Right lobe of liver (tissue), 4 donors: ENCODE measurements at regions not wholly inside any gene's neighbourhood (a gene's known extent, or its start where the extent isn't known, plus 50 kb on each side); places are given as distances from the start of the nearest gene placed in this dataset.

Experiments used
- POLR2A ChIP-seq: fragments of 450-650 bp; IDR thresholded peaks from one replicate; pipeline ENCODE4 v1.6.1; 2017; ENCODE audit warnings: antibody characterized with exemption, mild to moderate bottlenecking
- TF ChIP-seq, protein P1 (sequence below), 4 donors: fragments of 200-600 bp in 3 of 4; fragments of 450-650 bp in 1 of 4; IDR thresholded peaks; one replicate each; pipeline versions ENCODE4 v1.5.1 to v1.8.0; 2016 to 2022; ENCODE audit warnings: antibody characterized with exemption in 4 of 4, mild to moderate bottlenecking in 2 of 4
- donor health status: DM: no; HTN: no; CAD: no.
- donor health status: DM: no; HTN: no; CAD: no.
- donor health status: DM: no; HTN: yes; CAD: no.

DNA sequence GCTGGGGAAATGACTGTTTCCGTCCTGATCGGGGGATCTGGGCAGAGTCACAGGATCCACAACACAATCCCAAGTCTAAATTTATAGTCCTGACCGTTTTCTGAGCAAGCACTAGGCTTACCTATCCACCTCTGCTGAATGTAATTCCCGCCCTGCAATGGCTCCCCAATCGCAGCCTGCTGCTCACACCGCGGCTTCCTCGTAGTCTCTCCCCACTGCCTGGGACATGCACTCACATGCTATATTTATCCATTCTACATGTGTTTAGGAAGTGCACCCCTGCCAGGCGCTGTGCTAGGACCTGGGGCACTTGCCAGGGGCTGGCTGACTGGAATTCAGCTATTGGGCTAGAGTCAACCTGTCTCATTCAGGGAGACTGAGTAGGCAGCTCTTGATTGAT is 246.6 kb upstream of the CSF3R start:
- TF ChIP-seq, protein P1, sequence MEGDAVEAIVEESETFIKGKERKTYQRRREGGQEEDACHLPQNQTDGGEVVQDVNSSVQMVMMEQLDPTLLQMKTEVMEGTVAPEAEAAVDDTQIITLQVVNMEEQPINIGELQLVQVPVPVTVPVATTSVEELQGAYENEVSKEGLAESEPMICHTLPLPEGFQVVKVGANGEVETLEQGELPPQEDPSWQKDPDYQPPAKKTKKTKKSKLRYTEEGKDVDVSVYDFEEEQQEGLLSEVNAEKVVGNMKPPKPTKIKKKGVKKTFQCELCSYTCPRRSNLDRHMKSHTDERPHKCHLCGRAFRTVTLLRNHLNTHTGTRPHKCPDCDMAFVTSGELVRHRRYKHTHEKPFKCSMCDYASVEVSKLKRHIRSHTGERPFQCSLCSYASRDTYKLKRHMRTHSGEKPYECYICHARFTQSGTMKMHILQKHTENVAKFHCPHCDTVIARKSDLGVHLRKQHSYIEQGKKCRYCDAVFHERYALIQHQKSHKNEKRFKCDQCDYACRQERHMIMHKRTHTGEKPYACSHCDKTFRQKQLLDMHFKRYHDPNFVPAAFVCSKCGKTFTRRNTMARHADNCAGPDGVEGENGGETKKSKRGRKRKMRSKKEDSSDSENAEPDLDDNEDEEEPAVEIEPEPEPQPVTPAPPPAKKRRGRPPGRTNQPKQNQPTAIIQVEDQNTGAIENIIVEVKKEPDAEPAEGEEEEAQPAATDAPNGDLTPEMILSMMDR (IDR thresholded peaks at IDR 0.05) = no peak
- TF ChIP-seq POLR2A = no peak
